Neural cell (in vitro differentiated cells): ENCODE measurements at regions not wholly inside any gene's neighbourhood (a gene's known extent, or its start where the extent isn't known, plus 50 kb on each side); places are given as distances from the start of the nearest gene placed in this dataset.

ENCODE experiments used
- TAF1 ChIP-seq: IDR thresholded peaks from 2 replicates; pipeline ENCODE4 v1.6.1; 2012; ENCODE audit warnings: low read depth
- TF ChIP-seq, protein P1 (sequence below): fragments of 450-650 bp; IDR thresholded peaks from 2 replicates; pipeline ENCODE4 v1.5.1; 2014; ENCODE audit warnings: antibody characterized with exemption, mild to moderate bottlenecking, moderate library complexity; ENCODE audit not compliant: poor library complexity, severe bottlenecking

DNA sequence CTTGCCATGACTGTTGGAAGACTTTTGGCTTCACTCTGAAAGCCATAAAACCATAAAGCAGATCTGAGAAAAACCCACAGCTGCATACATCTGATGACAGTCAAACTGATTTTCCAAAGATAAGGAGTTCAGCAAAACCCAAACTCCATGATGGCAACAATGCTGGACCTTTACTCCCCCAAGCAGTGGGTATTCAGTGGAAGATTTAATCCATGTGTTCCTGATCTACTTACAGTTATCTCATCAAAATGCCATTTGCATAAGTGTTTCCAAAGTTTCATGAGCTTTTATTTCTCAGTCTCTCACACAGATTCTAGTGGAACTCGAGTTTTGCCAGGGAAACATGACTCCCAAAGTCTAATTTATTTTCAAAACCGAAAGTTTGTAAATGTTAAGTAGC, 184.9 kb downstream of the ZC3H11B start:
- TF ChIP-seq, protein P1, sequence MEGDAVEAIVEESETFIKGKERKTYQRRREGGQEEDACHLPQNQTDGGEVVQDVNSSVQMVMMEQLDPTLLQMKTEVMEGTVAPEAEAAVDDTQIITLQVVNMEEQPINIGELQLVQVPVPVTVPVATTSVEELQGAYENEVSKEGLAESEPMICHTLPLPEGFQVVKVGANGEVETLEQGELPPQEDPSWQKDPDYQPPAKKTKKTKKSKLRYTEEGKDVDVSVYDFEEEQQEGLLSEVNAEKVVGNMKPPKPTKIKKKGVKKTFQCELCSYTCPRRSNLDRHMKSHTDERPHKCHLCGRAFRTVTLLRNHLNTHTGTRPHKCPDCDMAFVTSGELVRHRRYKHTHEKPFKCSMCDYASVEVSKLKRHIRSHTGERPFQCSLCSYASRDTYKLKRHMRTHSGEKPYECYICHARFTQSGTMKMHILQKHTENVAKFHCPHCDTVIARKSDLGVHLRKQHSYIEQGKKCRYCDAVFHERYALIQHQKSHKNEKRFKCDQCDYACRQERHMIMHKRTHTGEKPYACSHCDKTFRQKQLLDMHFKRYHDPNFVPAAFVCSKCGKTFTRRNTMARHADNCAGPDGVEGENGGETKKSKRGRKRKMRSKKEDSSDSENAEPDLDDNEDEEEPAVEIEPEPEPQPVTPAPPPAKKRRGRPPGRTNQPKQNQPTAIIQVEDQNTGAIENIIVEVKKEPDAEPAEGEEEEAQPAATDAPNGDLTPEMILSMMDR = no peak
- no peak for TF ChIP-seq TAF1
